B cell (primary cell): ENCODE measurements at regions not wholly inside any gene's neighbourhood (a gene's known extent, or its start where the extent isn't known, plus 50 kb on each side); places are given as distances from the start of the nearest gene placed in this dataset.

ENCODE experiments used
- ATAC-seq: fragments of 200-7000 bp; cut with Tn5 transposase; one replicate; pipeline ENCODE4 v1.10.0; 2021; ENCODE audit warnings: low read depth, mild to moderate bottlenecking, moderate number of reproducible peaks, moderate library complexity
- CTCF ChIA-PET: fragments of 350-600 bp; sonication (Branson Sonifier 250); formaldehyde crosslinking; loops from one replicate; lab custom pipeline; 2021; ENCODE audit warnings: antibody characterized with exemption, inconsistent platforms; lab: Charles Lee
- POLR2A ChIA-PET: fragments of 350-600 bp; sonication (Branson Sonifier 250); formaldehyde crosslinking; loops from one replicate; lab custom pipeline; 2021; ENCODE audit warnings: antibody characterized with exemption; lab: Charles Lee
- DNase-seq: peaks from one replicate; pipeline ENCODE4 v3.0.0; 2013
- H2AFZ ChIP-seq: 2 replicates; pipeline ENCODE4 v1.6.1; 2012; ENCODE audit warnings: mild to moderate bottlenecking, low read depth, low read length; ENCODE audit not compliant: insufficient read depth, poor library complexity, severe bottlenecking
- H3K27ac ChIP-seq, 2 donors: 1 replicate in 1 of 2; 2 replicates in 1 of 2; pipeline ENCODE4 v1.5.1; 2012 to 2013; ENCODE audit warnings: low read length in 2 of 2, mild to moderate bottlenecking in 2 of 2, moderate library complexity in 1 of 2
- H3K27me3 ChIP-seq, 4 experiments: fragments of 200-600 bp in 1 of 4; sonication (generic) in 1 of 4; replicated peaks in 1 of 4; 1 replicate in 2 of 4; 2 replicates in 2 of 4; pipeline versions ENCODE4 v1.6.1 to v1.7.0; 2013 to 2016; ENCODE audit warnings: low read length in 3 of 4, mild to moderate bottlenecking in 2 of 4, mixed read lengths in 1 of 4, moderate library complexity in 1 of 4; ENCODE audit not compliant: insufficient read depth in 4 of 4, control insufficient read depth in 3 of 4; ENCODE audit errors: control extremely low read depth in 1 of 4
- H3K36me3 ChIP-seq, 2 experiments: replicated peaks in 1 of 2; 1 replicate in 1 of 2; 2 replicates in 1 of 2; pipeline versions ENCODE4 v1.6.1 to v1.7.1; 2013; ENCODE audit warnings: low read length in 1 of 2; ENCODE audit not compliant: insufficient read depth in 2 of 2, control insufficient read depth in 1 of 2; ENCODE audit errors: control extremely low read depth in 1 of 2, extremely low read depth in 1 of 2
- H3K4me1 ChIP-seq, 2 donors: fragments of 200-600 bp in 1 of 2; sonication (generic) in 1 of 2; 1 replicate in 1 of 2; 2 replicates in 1 of 2; pipeline versions ENCODE4 v1.5.1 to v1.6.1; 2013 to 2017; ENCODE audit warnings: low read length in 2 of 2; ENCODE audit not compliant: control insufficient read depth in 2 of 2, insufficient read depth in 2 of 2
- H3K4me2 ChIP-seq: replicated peaks from 2 replicates; pipeline ENCODE3; 2012; ENCODE audit warnings: mild to moderate bottlenecking, low read depth, low read length; ENCODE audit not compliant: poor library complexity, severe bottlenecking
- H3K4me3 ChIP-seq, 5 experiments: fragments of 200-600 bp in 1 of 5; sonication (generic) in 1 of 5; 1 replicate in 3 of 5; 2 replicates in 2 of 5; pipeline versions ENCODE4 v1.5.1 to v1.7.0; 2011 to 2016; ENCODE audit warnings: low read length in 4 of 5, mild to moderate bottlenecking in 4 of 5, low read depth in 2 of 5, control low read depth in 1 of 5, moderate library complexity in 1 of 5; ENCODE audit not compliant: insufficient read depth in 1 of 5; ENCODE audit errors: control extremely low read depth in 1 of 5, extremely low read depth in 1 of 5
- H3K79me2 ChIP-seq: fragments of 200-600 bp; sonication (generic); one replicate; pipeline ENCODE4 v1.6.0; 2016; ENCODE audit warnings: low read length; ENCODE audit not compliant: control insufficient read depth, insufficient read depth
- H3K9ac ChIP-seq: fragments of 200-600 bp; sonication (generic); 2 replicates; pipeline ENCODE4 v1.6.1; 2017; ENCODE audit warnings: mild to moderate bottlenecking, low read length, moderate library complexity
- H3K9me3 ChIP-seq, 3 donors: one replicate each; pipeline versions ENCODE4 v1.6.1 to v1.7.1; 2013; ENCODE audit warnings: low read length in 2 of 3; ENCODE audit not compliant: control insufficient read depth in 2 of 3, insufficient read depth in 1 of 3; ENCODE audit errors: control extremely low read depth in 1 of 3
- H4K20me1 ChIP-seq: 2 replicates; pipeline ENCODE4 v1.6.0; 2012; ENCODE audit warnings: mild to moderate bottlenecking, low read length; ENCODE audit not compliant: insufficient read depth, control insufficient read depth, poor library complexity, severe bottlenecking
- H3K27ac Mint-ChIP-seq: one replicate; pipeline ENCODE4 v1.8.0; 2021; ENCODE audit warnings: mixed read lengths
- H3K27me3 Mint-ChIP-seq: one replicate; pipeline ENCODE4 v1.8.0; 2021; ENCODE audit warnings: mixed read lengths
- H3K4me1 Mint-ChIP-seq: one replicate; pipeline ENCODE4 v1.8.0; 2021; ENCODE audit warnings: mixed read lengths
- H3K4me3 Mint-ChIP-seq: one replicate; pipeline ENCODE4 v1.8.0; 2021; ENCODE audit warnings: mixed read lengths
- H3K9me3 Mint-ChIP-seq: one replicate; pipeline ENCODE4 v1.8.0; 2022; ENCODE audit warnings: mixed read lengths; ENCODE audit not compliant: insufficient read depth
- CTCF ChIP-seq: fragments of 200-600 bp; IDR thresholded peaks from one replicate; pipeline ENCODE4 v1.8.0; 2022; ENCODE audit warnings: antibody characterized with exemption, mild to moderate bottlenecking
- EZH2 ChIP-seq: IDR thresholded peaks from 2 replicates; pipeline ENCODE4 v1.6.1; 2012; ENCODE audit warnings: borderline replicate concordance, low read depth, mild to moderate bottlenecking, moderate library complexity, low read length; ENCODE audit not compliant: insufficient read depth, poor library complexity, severe bottlenecking
- WGBS: methylation state at CpG from one replicate; pipeline ENCODE4 v1.1.5; 2013; ENCODE audit warnings: missing lambda C conversion rate; ENCODE audit not compliant: insufficient coverage; 5-methylcytosine and 5-hydroxymethylcytosine counted together
- intact Hi-C: fragments of 100-400 bp; cut with micrococcal nuclease; formaldehyde crosslinking; loops from one replicate; pipeline ENCODE4 v1.10.0; 2022

- TF ChIP-seq CTCF = no peak
- Histone ChIP-seq H3K27ac (no peak overlapping the region), H2AFZ (no peak overlapping the region), H3K36me3 (no peaks in the 10 kb centered on the region), H3K4me1 (no peaks in the 10 kb centered on the region), H3K79me2 (no peaks in the 10 kb centered on the region), H4K20me1 (no peaks in the 10 kb centered on the region), H3K27me3 (no peaks in the 10 kb centered on the region), H3K9me3 (no peaks in the 10 kb centered on the region), H3K4me3 (no peak overlapping the region), H3K9ac (no peak overlapping the region), H3K4me2 (no peak overlapping the region)
- peaks cover 3% of the 10 kb centered on the region for H3K27me3 Mint-ChIP-seq
- no peaks in the 10 kb centered on the region for H3K4me1 Mint-ChIP-seq
- POLR2A ChIA-PET = no interaction called here
- CTCF ChIA-PET = no interaction called here
- DNase-seq (no peak), ATAC-seq (no peak)
- intact Hi-C loops = no loop called here
- H3K9me3 Mint-ChIP-seq = no peaks in the 10 kb centered on the region
- H3K4me3 Mint-ChIP-seq = no peak overlapping the region
- WGBS = no CpG with 5 or more reads among the region's 5 CpGs
- no peak overlapping the region for H3K27ac Mint-ChIP-seq
These were observed 85.3 kb downstream of the LEPR start for GRCh38 chr1:65505547-65506300.

GRCh38 chr1:65508051-65508450 lies 87.6 kb downstream of the LEPR start:
- Histone ChIP-seq H3K27me3 (no peaks in the 10 kb centered on the region), H3K36me3 (no peaks in the 10 kb centered on the region), H3K4me3 (no peak overlapping the region), H3K4me1 (no peaks in the 10 kb centered on the region), H4K20me1 (no peaks in the 10 kb centered on the region), H3K9me3 (no peaks in the 10 kb centered on the region), H3K27ac (no peak overlapping the region), H3K4me2 (no peak overlapping the region), H3K9ac (no peak overlapping the region), H3K79me2 (no peaks in the 10 kb centered on the region), H2AFZ (no peak overlapping the region)
- TF ChIP-seq EZH2 (no peak), CTCF (no peak)
- CTCF ChIA-PET = no interaction called here
- Mint-ChIP-seq H3K27ac (no peak overlapping the region), H3K4me1 (no peaks in the 10 kb centered on the region), H3K9me3 (no peaks in the 10 kb centered on the region), H3K4me3 (no peak overlapping the region), H3K27me3 (peaks cover 6% of the 10 kb centered on the region)
- no peak for DNase-seq
- intact Hi-C loops = no loop called here
- POLR2A ChIA-PET = no interaction called here
- ATAC-seq = no peak
- WGBS = no CpG with 5 or more reads among the region's 2 CpGs
